Upper lobe of left lung (tissue), 4 donors: ENCODE measurements at regions not wholly inside any gene's neighbourhood (a gene's known extent, or its start where the extent isn't known, plus 50 kb on each side); places are given as distances from the start of the nearest gene placed in this dataset.

Experiments used
- CTCF ChIP-seq, 6 experiments: fragments of 450-650 bp in 4 of 6; fragments of 200-600 bp in 2 of 6; sonication (generic) in 2 of 6; IDR thresholded peaks; one replicate each; pipeline ENCODE4 v1.5.1; 2016 to 2019; ENCODE audit warnings: antibody characterized with exemption in 6 of 6
- EP300 ChIP-seq, 4 donors: sonication (generic); formaldehyde crosslinking; IDR thresholded peaks; one replicate each; pipeline ENCODE4 v1.5.1; 2017; ENCODE audit warnings: antibody characterized with exemption in 4 of 4, control low read depth in 2 of 4
- POLR2A ChIP-seq, 4 donors: fragments of 450-650 bp; IDR thresholded peaks; one replicate each; pipeline ENCODE4 v1.5.1; 2016 to 2017; ENCODE audit warnings: antibody characterized with exemption in 4 of 4, mild to moderate bottlenecking in 2 of 4

DNA sequence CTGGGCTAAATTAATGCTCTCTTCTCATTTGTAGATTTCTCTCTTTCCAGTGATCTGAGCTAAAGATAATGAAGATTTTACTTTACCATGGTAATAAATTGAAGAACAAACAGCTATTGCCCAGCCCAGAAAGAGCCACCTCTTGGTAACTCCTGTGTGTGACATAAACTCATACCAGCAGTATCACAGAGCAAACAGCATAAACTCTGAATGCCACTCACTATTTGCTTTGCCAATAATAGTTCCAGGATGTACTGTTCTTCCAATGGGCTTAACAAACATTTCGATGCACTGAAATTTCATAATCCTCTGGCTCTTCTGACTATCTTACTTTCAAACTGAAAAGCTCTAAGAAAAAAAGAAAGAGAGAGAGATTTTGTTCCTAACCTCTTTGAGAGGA, 69.8 kb upstream of the RASEF start:
- TF ChIP-seq EP300 (IDR thresholded peaks at IDR 0.05) (no peak), POLR2A (IDR thresholded peaks at IDR 0.05) (no peak), CTCF (IDR thresholded peaks at IDR 0.05) (no peak)
